GM18870 (cell line): ENCODE measurements at regions not wholly inside any gene's neighbourhood (a gene's known extent, or its start where the extent isn't known, plus 50 kb on each side); places are given as distances from the start of the nearest gene placed in this dataset.
"Not testable (repeated sequence)": the region's sequence is repeated elsewhere in the genome, so short reads cannot be mapped to it uniquely, and the experiment has no call there.

Experiments used
- ATAC-seq: cut with Tn5 transposase; IDR thresholded peaks from one replicate; pipeline ENCODE4 v1.9.1; 2021; ENCODE audit warnings: moderate library complexity; ENCODE audit not compliant: unreplicated experiment

DNA sequence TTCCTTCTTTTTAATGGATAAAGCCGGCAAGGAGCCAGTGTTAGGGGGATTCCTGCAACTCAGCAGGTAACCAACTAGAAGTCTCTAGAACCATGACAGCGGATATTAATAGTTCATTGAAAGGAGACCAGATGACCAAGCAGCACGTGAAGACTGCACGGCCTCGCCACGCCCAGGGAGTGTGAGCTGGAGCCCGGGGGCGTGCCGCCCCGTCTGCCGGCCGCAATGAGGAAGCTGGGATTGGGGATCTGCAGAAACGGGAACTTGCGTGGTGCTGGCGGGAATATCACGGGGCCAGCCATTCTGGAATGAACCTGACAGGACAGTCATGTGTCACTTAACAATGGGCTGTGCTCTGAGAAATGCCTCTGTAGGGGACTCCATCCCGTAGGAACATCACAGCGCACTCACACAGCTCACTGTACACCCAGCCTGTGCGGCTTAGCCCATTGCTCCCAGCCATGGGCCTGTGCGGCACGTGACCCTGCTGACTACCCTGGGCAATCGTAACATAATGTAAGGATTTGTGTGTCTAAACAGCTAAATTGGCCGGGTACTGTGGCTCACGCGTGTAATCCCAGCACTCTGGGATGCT, 4092.8 kb upstream of the TPTE start:
- ATAC-seq: not testable (repeated sequence)

DNA sequence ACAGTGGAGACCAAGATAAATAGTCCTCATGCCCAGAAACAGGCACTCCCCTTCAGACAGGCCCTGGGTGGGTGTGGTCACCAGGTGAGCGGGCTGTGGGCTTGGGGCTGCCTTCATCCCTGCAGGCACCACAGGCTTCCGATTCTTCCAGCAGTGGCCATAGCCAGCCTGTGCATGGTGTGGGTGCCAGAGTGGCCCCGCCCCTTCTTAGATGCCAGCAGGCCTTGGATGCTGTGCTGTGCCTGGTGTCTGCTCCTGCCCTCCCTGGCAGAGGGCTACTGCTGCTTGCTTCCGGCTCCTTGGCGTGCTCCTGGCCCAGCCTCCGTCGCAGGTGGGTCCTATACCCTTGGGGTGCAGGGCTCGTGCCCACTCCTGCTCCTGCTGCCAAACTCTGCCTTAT, 4091.5 kb upstream of the TPTE start:
- ATAC-seq: not testable (repeated sequence)

DNA sequence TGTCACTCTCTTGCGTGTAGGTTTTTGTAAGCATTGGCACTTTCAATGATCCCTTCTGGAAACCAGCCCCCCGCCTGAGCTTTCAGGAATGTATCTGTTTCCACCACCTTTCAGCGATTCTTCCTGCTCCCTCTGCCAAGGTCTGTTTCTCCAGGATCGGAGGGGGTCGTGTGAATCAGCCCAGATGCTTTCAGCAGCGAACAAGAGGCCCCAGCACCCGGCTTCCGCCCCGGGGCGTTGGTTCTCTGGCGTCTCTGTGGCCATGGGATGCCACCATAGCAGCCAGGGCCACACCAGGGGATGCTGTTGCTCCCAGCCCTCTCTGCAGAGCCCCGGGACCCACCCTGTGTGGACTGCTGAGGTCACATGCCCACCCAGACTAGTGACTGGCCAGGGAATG, 4088.2 kb upstream of the TPTE start:
- not testable (repeated sequence) for ATAC-seq

DNA sequence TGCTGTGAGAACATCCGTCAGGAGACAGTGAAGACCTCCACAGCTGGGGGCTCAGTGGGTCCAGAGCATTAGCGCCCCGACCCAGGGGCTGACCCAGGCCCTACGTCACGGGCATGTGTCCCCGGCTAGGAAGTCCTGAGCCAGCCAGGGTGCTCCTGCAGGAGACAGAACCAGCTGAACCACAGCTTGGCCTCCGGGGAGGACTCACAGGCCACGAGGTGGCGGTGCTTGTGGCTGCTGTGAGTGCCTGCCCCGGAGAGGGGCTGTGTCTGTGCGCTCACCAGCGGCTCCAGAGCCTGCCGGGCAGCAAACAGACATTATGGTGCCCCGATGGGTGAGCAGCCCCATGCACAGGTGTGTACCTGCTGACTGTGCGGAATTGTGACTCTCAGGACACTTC, 4085.2 kb upstream of the TPTE start:
- ATAC-seq: not testable (repeated sequence)

DNA sequence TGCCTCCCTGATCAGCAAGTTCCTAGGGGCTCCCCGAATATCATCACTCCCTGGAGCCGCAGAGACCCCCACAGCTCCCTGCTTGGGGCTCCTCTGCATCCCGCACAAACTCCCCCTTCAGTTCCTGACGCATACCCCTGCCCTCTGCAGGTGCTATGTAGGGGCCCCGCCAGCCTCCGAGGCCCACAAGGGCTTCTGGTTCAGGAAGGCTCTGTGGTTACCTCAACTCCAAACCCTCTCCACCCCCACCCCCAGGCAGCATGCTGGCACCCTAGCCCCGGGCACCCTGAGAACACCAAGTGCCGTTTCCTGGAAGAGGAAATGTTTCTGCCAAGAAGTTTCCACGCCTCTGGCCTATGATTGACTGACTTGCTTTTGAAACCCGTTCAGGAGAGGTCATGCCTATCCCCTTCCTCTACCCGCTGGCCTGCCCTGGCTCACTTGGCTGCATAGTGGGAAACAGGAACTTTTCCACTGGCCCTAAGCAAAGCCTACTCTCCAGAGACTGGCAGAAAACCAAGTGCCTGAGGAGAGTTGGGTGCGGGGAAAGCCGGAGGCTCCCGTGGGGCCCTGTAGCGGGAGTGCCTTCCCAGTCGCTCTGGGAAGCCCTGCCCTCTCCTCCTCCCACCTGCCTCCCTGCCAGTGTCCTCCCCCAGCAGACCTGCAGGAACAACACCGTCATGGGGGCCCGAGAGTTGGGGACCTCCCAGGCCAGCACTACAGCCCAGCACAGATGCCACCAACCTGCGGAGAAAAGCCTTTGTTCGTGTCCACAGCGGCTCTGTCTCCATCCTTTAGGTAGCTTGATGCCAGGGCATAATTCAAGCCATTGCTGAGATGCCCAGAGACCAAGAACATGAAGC, 4084.2 kb upstream of the TPTE start:
- not testable (repeated sequence) for ATAC-seq

GRCh38 chr21:6437834-6438187, 4083.6 kb upstream of the TPTE start:
- ATAC-seq: not testable (repeated sequence)

DNA sequence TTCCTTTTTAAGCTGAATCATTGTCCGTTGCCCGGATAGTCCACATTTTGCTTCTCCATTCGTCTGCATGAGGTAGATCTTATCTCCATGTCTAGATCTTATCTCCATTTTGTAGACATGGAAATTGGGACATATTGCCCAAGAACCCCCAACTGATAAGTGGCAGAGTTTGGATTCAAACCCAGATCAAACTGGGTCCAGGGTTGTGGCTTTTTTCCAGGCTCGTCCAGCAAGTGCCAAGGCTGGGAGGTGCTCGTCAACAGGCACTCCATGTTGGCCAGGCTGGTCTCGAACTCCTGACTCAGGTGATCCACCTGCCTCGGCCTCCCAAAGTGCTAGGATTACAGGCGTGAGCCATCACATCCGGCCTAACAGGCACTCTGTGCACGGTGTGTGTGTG, 4082.3 kb upstream of the TPTE start:
- not testable (repeated sequence) for ATAC-seq

GRCh38 chr21:6454648-6455340, 4066.6 kb upstream of the TPTE start:
- ATAC-seq: not testable (repeated sequence)

DNA sequence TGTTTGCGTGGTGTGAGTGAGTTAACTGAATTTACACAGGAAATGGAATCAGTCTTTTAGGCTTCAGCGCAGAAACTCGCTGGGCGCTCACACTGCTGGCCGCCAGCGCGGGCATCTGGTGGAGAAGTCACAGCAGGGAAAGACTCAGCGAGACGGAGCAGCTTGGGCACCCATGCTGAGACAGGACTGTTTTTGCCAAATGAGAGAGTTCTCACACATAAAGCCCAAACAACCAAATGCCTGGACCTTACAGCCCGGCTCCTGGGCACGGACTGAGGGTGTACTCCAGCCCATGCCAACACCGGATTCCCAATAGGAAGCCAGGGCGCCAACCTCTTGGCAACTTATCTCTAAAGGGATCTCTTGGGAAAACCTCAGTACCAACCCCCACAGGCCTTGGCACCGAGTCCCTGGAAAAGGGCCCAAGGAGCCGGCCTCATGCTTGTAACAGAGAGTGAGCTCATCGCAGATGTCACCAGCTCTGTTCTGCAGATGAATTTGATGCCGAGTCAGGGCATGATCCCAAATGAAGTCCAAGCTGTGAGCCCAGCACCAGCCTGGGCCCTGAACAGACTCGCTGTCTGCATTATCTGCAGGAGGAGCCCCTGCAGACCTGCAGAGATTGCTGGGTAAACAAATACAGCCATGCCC, 4065.2 kb upstream of the TPTE start:
- ATAC-seq: not testable (repeated sequence)

GRCh38 chr21:6459761-6460160, 4061.6 kb upstream of the TPTE start:
- not testable (repeated sequence) for ATAC-seq

GRCh38 chr21:6461358-6461757, 4060.0 kb upstream of the TPTE start:
- ATAC-seq: not testable (repeated sequence)

DNA sequence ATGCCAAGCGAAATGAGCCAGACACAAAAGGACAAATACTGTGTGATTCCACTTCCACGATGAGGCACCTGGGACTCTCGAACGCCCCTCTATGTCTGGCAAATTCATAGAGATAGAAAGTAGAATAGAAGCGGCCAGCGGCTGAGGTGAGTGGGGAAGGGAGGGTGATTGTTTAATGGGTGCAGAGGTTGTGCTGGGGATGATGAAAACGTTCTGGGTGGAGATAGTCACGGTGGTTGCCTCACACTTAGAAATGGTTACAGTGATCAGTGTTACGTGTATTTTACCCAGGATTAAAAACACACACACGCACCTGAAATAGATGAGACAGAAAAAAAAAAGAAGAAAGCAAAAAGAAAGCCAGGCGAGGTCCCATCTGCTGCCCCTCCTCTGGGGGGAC, 4057.0 kb upstream of the TPTE start:
- not testable (repeated sequence) for ATAC-seq

DNA sequence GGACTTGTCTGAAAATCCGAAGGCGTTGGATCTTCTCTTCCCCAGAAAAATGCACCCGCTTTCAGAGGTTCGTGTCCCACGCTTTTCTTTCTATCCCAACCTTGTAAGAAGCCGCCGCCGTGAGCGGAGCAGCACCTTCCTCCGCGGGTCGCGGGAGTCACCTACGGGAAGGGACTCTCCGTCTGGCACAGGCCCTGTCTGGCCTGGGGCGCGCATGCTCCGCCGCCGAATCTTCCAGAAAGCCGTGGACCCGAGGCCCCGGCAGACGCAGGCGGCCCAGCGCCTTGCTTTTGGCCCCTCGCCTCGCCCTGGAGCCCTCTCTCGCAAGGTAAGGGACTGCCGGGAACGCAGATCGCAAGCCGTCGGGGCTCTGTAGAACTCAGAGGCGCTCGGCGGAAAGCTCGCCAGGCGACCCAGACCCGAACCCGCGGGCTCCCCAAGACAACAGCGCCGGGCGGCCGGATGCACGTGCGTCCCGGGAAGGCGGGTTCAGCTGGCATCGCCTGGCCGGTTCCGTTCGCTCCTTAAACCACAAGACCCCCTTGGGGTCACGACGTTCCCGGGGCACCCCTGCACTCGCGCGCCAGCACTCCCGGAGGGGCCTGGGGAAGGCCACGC, 4055.2 kb upstream of the TPTE start:
- ATAC-seq: not testable (repeated sequence)

DNA sequence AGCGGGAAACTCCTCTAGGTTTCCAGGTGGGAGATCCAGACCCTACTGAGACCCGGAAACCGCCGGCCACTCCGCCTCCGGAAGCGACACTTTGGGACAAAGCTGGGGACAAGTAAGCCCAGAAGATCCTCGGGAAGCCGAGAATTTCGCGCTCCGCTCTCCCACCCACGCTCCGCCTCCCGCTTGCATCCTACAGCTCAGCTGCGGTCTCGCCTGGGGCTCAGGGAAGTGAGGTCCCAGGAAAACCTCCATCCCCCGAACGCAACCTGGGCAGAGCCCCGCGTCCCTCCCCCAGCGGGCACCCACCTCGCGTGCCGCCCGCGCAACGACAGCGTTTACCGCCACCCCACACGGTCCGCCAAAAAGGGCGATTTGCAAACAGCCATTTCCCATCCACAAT, 4054.7 kb upstream of the TPTE start:
- ATAC-seq: not testable (repeated sequence)

- ATAC-seq: not testable (repeated sequence)
Measured at GRCh38 chr21:6467189-6467774, 4054.1 kb upstream of the TPTE start.

- not testable (repeated sequence) for ATAC-seq
Measured at GRCh38 chr21:6467907-6468306, 4053.5 kb upstream of the TPTE start.

- ATAC-seq: not testable (repeated sequence)
Measured at GRCh38 chr21:6468331-6468860, 4053.0 kb upstream of the TPTE start.

- ATAC-seq: not testable (repeated sequence)
Measured at GRCh38 chr21:6474250-6474968, 4047.0 kb upstream of the TPTE start.

DNA sequence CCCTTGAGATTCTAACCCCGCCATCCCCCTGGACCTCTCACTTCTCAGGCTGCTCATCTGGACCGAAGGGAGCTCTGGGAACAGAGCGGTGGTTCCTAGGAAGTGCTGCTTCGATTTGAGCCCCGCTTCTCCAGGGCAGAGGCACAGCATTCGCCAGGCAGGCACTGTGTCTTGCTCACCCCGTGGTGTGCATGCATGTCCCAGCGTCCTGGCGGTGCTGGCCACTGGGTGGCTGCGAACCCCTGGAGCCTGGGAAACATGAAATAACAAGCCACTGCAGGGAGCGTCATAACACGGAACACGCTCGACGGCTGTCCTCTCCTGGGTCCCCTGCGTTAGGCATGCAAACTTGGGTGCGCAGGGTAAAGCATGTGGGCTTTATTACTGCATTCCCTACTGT, 4040.3 kb upstream of the TPTE start:
- ATAC-seq: not testable (repeated sequence)
